Tibial artery (tissue), 4 donors: ENCODE measurements at regions not wholly inside any gene's neighbourhood (a gene's known extent, or its start where the extent isn't known, plus 50 kb on each side); places are given as distances from the start of the nearest gene placed in this dataset.

Experiments used
- DNase-seq, 2 donors: peaks; one replicate each; pipeline ENCODE4 v3.0.0-alpha.2; 2019
- H3K27ac ChIP-seq, 2 donors: fragments of 200-600 bp; sonication (generic) in 1 of 2; 1 replicate in 1 of 2; 2 replicates in 1 of 2; pipeline ENCODE4 v1.5.1; 2018 to 2019; ENCODE audit warnings: mild to moderate bottlenecking in 1 of 2
- H3K27me3 ChIP-seq, 2 donors: fragments of 200-600 bp; sonication (generic) in 1 of 2; one replicate each; pipeline versions ENCODE4 v1.5.1 to v1.6.0; 2016 to 2019
- H3K36me3 ChIP-seq, 3 donors: fragments of 200-600 bp; sonication (generic) in 2 of 3; one replicate each; pipeline ENCODE4 v1.5.1; 2016 to 2019; ENCODE audit warnings: mild to moderate bottlenecking in 2 of 3
- H3K4me1 ChIP-seq, 4 donors: fragments of 200-600 bp; sonication (generic) in 2 of 4; 1 replicate in 3 of 4; 2 replicates in 1 of 4; pipeline ENCODE4 v1.5.1; 2016 to 2019
- H3K4me3 ChIP-seq, 2 donors: fragments of 200-600 bp; sonication (generic) in 1 of 2; 1 replicate in 1 of 2; 2 replicates in 1 of 2; pipeline ENCODE4 v1.5.1; 2018 to 2019; ENCODE audit warnings: mild to moderate bottlenecking in 2 of 2
- H3K9me3 ChIP-seq, 3 donors: fragments of 200-600 bp; sonication (generic) in 1 of 3; one replicate each; pipeline ENCODE4 v1.5.1; 2016 to 2019
- intact Hi-C: fragments of 100-400 bp; cut with DNase I; formaldehyde crosslinking; loops from one replicate; pipeline ENCODE4 v1.15.0; 2023; ENCODE audit warnings: low total_unique reads
- TF ChIP-seq, protein P1 (sequence below), 2 experiments: fragments of 200-600 bp in 1 of 2; fragments of 450-650 bp in 1 of 2; IDR thresholded peaks; one replicate each; pipeline ENCODE4 v1.5.1; 2017 to 2019; ENCODE audit warnings: antibody characterized with exemption in 2 of 2, mild to moderate bottlenecking in 1 of 2, moderate library complexity in 1 of 2

DNA sequence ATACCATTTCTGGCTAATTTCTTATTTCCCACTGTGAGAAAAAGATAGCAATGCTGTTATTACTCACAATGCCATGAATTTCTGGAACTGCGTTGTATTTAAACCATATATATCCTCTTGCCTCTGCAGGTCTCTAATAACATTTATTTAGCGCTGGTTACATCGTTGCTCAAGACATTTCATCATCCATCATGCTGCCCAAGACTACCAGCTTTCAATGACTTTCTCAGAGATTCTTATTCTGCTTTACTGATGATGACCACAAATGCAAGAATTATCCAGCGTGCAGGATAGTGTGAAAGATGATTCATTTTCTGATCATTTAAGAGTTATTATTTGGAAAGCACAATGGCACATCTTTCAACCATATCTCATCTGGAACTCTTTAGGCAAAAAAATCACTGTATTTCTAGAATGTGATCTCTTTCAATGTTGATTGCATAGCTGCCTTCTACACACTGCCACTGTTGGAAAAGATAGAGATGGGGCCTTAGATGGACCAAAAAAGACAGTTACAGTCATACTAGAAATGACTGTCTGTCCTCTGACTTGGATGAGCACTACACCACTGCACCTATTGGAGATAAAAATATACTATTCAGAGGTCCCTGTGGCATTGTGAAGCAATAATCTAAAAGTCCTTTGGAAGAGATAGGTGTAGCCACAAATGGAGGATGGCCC is 716.1 kb downstream of the NSUN3 start:
- TF ChIP-seq, protein P1, sequence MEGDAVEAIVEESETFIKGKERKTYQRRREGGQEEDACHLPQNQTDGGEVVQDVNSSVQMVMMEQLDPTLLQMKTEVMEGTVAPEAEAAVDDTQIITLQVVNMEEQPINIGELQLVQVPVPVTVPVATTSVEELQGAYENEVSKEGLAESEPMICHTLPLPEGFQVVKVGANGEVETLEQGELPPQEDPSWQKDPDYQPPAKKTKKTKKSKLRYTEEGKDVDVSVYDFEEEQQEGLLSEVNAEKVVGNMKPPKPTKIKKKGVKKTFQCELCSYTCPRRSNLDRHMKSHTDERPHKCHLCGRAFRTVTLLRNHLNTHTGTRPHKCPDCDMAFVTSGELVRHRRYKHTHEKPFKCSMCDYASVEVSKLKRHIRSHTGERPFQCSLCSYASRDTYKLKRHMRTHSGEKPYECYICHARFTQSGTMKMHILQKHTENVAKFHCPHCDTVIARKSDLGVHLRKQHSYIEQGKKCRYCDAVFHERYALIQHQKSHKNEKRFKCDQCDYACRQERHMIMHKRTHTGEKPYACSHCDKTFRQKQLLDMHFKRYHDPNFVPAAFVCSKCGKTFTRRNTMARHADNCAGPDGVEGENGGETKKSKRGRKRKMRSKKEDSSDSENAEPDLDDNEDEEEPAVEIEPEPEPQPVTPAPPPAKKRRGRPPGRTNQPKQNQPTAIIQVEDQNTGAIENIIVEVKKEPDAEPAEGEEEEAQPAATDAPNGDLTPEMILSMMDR (IDR thresholded peaks at IDR 0.05) = no peak

GRCh38 chr3:94779699-94780098 is 716.8 kb downstream of the NSUN3 start:
- Histone ChIP-seq H3K27me3 (no peaks in the 10 kb centered on the region), H3K4me3 (no peak overlapping the region), H3K4me1 (no peaks in the 10 kb centered on the region), H3K36me3 (no peaks in the 10 kb centered on the region), H3K9me3 (no peaks in the 10 kb centered on the region), H3K27ac (no peak overlapping the region)
- DNase-seq = no peak
- intact Hi-C loops = no loop called here
- TF ChIP-seq, protein P1 (IDR thresholded peaks at IDR 0.05) = no peak

More for the DNA sequence above, 716.1 kb downstream of the NSUN3 start:
- Histone ChIP-seq H3K27me3 (no peaks in the 10 kb centered on the region), H3K36me3 (no peaks in the 10 kb centered on the region), H3K4me1 (no peaks in the 10 kb centered on the region), H3K9me3 (no peaks in the 10 kb centered on the region), H3K27ac (no peak overlapping the region), H3K4me3 (no peak overlapping the region)
- intact Hi-C loops = no loop called here
- no peak for DNase-seq

DNA sequence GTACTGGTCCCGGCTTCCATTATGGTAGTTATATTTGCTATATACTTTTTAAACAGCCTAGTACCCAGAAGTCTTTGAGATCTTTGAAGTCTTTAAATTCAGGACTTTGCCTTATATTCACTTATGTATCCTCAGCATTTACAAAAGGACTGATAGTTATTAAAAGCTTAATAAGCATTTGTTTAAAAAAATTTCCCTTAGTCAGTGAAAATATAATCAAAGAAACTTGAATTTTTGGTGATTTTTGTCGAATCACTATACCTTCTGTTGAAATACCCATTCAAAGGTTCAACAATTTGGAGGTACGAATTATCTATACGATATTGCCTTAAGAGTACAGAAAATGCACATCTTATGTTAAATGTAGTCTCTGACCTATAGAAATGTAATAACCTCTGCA is 721.4 kb downstream of the NSUN3 start:
- Histone ChIP-seq H3K4me1 (no peaks in the 10 kb centered on the region), H3K4me3 (no peak overlapping the region), H3K27me3 (no peaks in the 10 kb centered on the region), H3K36me3 (no peaks in the 10 kb centered on the region), H3K27ac (no peak overlapping the region), H3K9me3 (no peaks in the 10 kb centered on the region)
- TF ChIP-seq, protein P1 (IDR thresholded peaks at IDR 0.05) = no peak
- DNase-seq = no peak
- intact Hi-C loops = no loop called here

GRCh38 chr3:94787066-94787465 is 724.2 kb downstream of the NSUN3 start:
- H3K27ac ChIP-seq = no peak overlapping the region
- intact Hi-C loops = no loop called here

GRCh38 chr3:94787734-94788270 is 724.9 kb downstream of the NSUN3 start:
- no peak overlapping the region for H3K27ac ChIP-seq
- no peaks in the 10 kb centered on the region for H3K4me1 ChIP-seq
- no peak for DNase-seq
- TF ChIP-seq, protein P1 (IDR thresholded peaks at IDR 0.05) = no peak
- intact Hi-C loops = no loop called here
- H3K4me3 ChIP-seq = no peak overlapping the region
- no peaks in the 10 kb centered on the region for H3K36me3 ChIP-seq
- no peaks in the 10 kb centered on the region for H3K27me3 ChIP-seq
- no peaks in the 10 kb centered on the region for H3K9me3 ChIP-seq

More at GRCh38 chr3:94787066-94787465, 724.2 kb downstream of the NSUN3 start:
- Histone ChIP-seq H3K9me3 (no peaks in the 10 kb centered on the region), H3K27me3 (no peaks in the 10 kb centered on the region), H3K36me3 (no peaks in the 10 kb centered on the region), H3K4me3 (no peak overlapping the region), H3K4me1 (no peaks in the 10 kb centered on the region)
- no peak for DNase-seq
- TF ChIP-seq, protein P1 (IDR thresholded peaks at IDR 0.05) = no peak
